Neutrophil (primary cell): ENCODE measurements at regions not wholly inside any gene's neighbourhood (a gene's known extent, or its start where the extent isn't known, plus 50 kb on each side); places are given as distances from the start of the nearest gene placed in this dataset.

Experiments
- H3K27ac ChIP-seq: fragments of 200-600 bp; sonication (generic); 2 replicates; pipeline ENCODE4 v1.5.1; 2016; ENCODE audit warnings: mild to moderate bottlenecking, moderate library complexity
- H3K27me3 ChIP-seq: fragments of 200-600 bp; sonication (generic); 2 replicates; pipeline ENCODE4 v1.6.0; 2016; ENCODE audit warnings: mild to moderate bottlenecking
- H3K36me3 ChIP-seq: fragments of 200-600 bp; sonication (generic); 2 replicates; pipeline ENCODE4 v1.5.1; 2017
- H3K4me1 ChIP-seq, 2 experiments: fragments of 200-600 bp in 1 of 2; sonication (generic) in 1 of 2; 1 replicate in 1 of 2; 2 replicates in 1 of 2; pipeline versions ENCODE4 v1.5.1 to v1.6.1; 2013 to 2016; ENCODE audit warnings: low read depth in 1 of 2, low read length in 1 of 2, mild to moderate bottlenecking in 1 of 2, moderate library complexity in 1 of 2; ENCODE audit not compliant: control insufficient read depth in 1 of 2, insufficient read depth in 1 of 2
- H3K4me3 ChIP-seq, 2 experiments: fragments of 200-600 bp in 1 of 2; sonication (generic) in 1 of 2; 1 replicate in 1 of 2; 2 replicates in 1 of 2; pipeline ENCODE4 v1.5.1; 2013 to 2016; ENCODE audit warnings: low read depth in 1 of 2, low read length in 1 of 2, mild to moderate bottlenecking in 1 of 2, moderate library complexity in 1 of 2
- H3K9me3 ChIP-seq: fragments of 200-600 bp; sonication (generic); 2 replicates; pipeline ENCODE4 v1.5.1; 2016
- TF ChIP-seq, protein P1 (sequence below): fragments of 200-600 bp; sonication (generic); IDR thresholded peaks from 2 replicates; pipeline ENCODE4 v1.5.1; 2016; ENCODE audit warnings: antibody characterized with exemption

GRCh38 chr7:156514851-156515250 is 125.7 kb upstream of the RNF32 start:
- no peaks in the 10 kb centered on the region for H3K9me3 ChIP-seq
- peaks cover 27% of the 10 kb centered on the region for H3K27me3 ChIP-seq
- no peaks in the 10 kb centered on the region for H3K4me1 ChIP-seq
- TF ChIP-seq, protein P1, sequence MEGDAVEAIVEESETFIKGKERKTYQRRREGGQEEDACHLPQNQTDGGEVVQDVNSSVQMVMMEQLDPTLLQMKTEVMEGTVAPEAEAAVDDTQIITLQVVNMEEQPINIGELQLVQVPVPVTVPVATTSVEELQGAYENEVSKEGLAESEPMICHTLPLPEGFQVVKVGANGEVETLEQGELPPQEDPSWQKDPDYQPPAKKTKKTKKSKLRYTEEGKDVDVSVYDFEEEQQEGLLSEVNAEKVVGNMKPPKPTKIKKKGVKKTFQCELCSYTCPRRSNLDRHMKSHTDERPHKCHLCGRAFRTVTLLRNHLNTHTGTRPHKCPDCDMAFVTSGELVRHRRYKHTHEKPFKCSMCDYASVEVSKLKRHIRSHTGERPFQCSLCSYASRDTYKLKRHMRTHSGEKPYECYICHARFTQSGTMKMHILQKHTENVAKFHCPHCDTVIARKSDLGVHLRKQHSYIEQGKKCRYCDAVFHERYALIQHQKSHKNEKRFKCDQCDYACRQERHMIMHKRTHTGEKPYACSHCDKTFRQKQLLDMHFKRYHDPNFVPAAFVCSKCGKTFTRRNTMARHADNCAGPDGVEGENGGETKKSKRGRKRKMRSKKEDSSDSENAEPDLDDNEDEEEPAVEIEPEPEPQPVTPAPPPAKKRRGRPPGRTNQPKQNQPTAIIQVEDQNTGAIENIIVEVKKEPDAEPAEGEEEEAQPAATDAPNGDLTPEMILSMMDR: no peak
- no peak overlapping the region for H3K4me3 ChIP-seq
- H3K36me3 ChIP-seq: no peaks in the 10 kb centered on the region
- H3K27ac ChIP-seq: no peak overlapping the region

GRCh38 chr7:156511426-156511825 is 129.1 kb upstream of the RNF32 start:
- H3K27me3 ChIP-seq: peaks cover 22% of the 10 kb centered on the region
- H3K27ac ChIP-seq: no peak overlapping the region
- TF ChIP-seq, protein P1: no peak
- no peak overlapping the region for H3K4me3 ChIP-seq
- H3K36me3 ChIP-seq: no peaks in the 10 kb centered on the region
- H3K9me3 ChIP-seq: no peaks in the 10 kb centered on the region
- H3K4me1 ChIP-seq: no peaks in the 10 kb centered on the region

DNA sequence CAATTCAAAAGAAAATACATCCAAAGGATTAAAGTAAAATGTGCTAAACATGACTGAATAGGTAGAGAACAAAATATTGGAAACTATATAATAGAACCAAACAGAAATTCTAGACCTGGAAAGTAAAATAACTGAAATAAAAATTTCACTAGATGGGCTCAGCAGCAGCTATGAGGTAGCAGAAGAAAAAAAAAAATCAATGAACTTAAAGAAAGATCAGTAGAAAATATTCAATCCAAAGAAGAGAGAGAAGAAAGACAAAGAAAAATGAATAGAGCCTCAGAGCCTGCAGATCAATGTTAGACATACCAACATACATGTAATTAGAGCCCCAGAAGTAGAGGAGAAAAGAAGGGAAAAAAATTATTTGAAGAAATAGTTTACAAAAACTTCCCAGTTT is 129.6 kb upstream of the RNF32 start:
- H3K4me3 ChIP-seq: no peak overlapping the region
- no peaks in the 10 kb centered on the region for H3K9me3 ChIP-seq
- H3K27ac ChIP-seq: no peak overlapping the region
- H3K27me3 ChIP-seq: peaks cover 21% of the 10 kb centered on the region
- no peaks in the 10 kb centered on the region for H3K4me1 ChIP-seq
- TF ChIP-seq, protein P1: no peak
- no peaks in the 10 kb centered on the region for H3K36me3 ChIP-seq

DNA sequence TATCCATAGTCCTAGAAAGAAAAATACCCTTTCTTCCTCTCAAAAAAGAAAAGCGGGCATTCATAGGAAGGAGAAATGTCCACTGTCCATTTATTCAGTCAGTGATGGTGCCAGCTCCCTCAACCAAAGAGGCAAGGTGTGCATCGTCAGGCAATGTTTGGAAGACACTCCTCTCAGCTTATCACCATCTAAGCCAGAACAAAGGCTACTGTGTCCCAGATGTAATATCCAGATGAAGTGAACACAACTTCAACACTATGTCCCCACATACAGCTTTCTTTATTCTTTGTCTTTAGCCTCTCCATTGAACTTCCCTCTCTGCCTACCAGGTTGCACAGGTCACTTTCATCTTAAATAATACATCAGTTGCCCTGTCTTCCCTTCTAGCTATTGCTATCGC is 131.4 kb upstream of the RNF32 start:
- TF ChIP-seq, protein P1: no peak
- Histone ChIP-seq H3K4me1 (no peaks in the 10 kb centered on the region), H3K27ac (no peak overlapping the region), H3K27me3 (peaks cover 12% of the 10 kb centered on the region), H3K4me3 (no peak overlapping the region), H3K36me3 (no peaks in the 10 kb centered on the region), H3K9me3 (no peaks in the 10 kb centered on the region)

- H3K27me3 ChIP-seq: no peaks in the 10 kb centered on the region
- no peak overlapping the region for H3K27ac ChIP-seq
- H3K4me3 ChIP-seq: no peak overlapping the region
- no peaks in the 10 kb centered on the region for H3K9me3 ChIP-seq
- H3K36me3 ChIP-seq: no peaks in the 10 kb centered on the region
- TF ChIP-seq, protein P1: no peak
- H3K4me1 ChIP-seq: no peaks in the 10 kb centered on the region
Measured at GRCh38 chr7:156505876-156506275, 134.7 kb upstream of the RNF32 start.
